ENCODE measurements at regions not wholly inside any gene's neighbourhood (a gene's known extent, or its start where the extent isn't known, plus 50 kb on each side); places are given as distances from the start of the nearest gene placed in this dataset.

GRCh38 chrX:39518476-39519029 is 579.2 kb downstream of the BCOR start:
- TF ChIP-seq EZH2 (IDR thresholded peaks at IDR 0.05; ENCODE audit: insufficient read depth, poor library complexity, severe bottlenecking) (no peak), EZH2phosphoT487 (IDR thresholded peaks at IDR 0.05; ENCODE audit: insufficient read depth, low read depth) (no peak)
